Hepatocyte (in vitro differentiated cells): ENCODE measurements at regions not wholly inside any gene's neighbourhood (a gene's known extent, or its start where the extent isn't known, plus 50 kb on each side); places are given as distances from the start of the nearest gene placed in this dataset.

Experiments used
- EZH2phosphoT487 ChIP-seq: fragments of 200-600 bp; sonication (generic); IDR thresholded peaks from one replicate; pipeline ENCODE4 v1.6.1; 2018; ENCODE audit warnings: antibody characterized with exemption, mild to moderate bottlenecking, low read depth, moderate library complexity; ENCODE audit not compliant: unreplicated experiment, severe bottlenecking
- TF ChIP-seq, protein P1 (sequence below): fragments of 200-600 bp; sonication (generic); IDR thresholded peaks from 2 replicates; pipeline ENCODE4 v1.5.1; 2016; ENCODE audit warnings: antibody characterized with exemption, mild to moderate bottlenecking; ENCODE audit not compliant: poor library complexity

GRCh38 chr13:76630629-76631230, 255.5 kb downstream of the KCTD12 start:
- TF ChIP-seq, protein P1, sequence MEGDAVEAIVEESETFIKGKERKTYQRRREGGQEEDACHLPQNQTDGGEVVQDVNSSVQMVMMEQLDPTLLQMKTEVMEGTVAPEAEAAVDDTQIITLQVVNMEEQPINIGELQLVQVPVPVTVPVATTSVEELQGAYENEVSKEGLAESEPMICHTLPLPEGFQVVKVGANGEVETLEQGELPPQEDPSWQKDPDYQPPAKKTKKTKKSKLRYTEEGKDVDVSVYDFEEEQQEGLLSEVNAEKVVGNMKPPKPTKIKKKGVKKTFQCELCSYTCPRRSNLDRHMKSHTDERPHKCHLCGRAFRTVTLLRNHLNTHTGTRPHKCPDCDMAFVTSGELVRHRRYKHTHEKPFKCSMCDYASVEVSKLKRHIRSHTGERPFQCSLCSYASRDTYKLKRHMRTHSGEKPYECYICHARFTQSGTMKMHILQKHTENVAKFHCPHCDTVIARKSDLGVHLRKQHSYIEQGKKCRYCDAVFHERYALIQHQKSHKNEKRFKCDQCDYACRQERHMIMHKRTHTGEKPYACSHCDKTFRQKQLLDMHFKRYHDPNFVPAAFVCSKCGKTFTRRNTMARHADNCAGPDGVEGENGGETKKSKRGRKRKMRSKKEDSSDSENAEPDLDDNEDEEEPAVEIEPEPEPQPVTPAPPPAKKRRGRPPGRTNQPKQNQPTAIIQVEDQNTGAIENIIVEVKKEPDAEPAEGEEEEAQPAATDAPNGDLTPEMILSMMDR, result no peak
- TF ChIP-seq EZH2phosphoT487, result no peak
